CD1c-positive myeloid dendritic cell (primary cell): ENCODE measurements at regions not wholly inside any gene's neighbourhood (a gene's known extent, or its start where the extent isn't known, plus 50 kb on each side); places are given as distances from the start of the nearest gene placed in this dataset.
"Not testable (repeated sequence)": the region's sequence is repeated elsewhere in the genome, so short reads cannot be mapped to it uniquely, and the experiment has no call there.

Experiments used
- DNase-seq: peaks from one replicate; pipeline ENCODE4 v3.0.0-alpha.2; 2016; ENCODE audit errors: extremely low spot score

GRCh38 chr3:147333098-147333497, 73.2 kb downstream of the ZIC4 start:
- no peak for DNase-seq

- no peak for DNase-seq
Observed at GRCh38 chr3:147328711-147329110, 77.6 kb downstream of the ZIC4 start.

GRCh38 chr3:147324356-147324755, 82.0 kb downstream of the ZIC4 start:
- DNase-seq, result no peak

GRCh38 chr3:147318900-147319299, 87.4 kb downstream of the ZIC4 start:
- no peak for DNase-seq

- not testable (repeated sequence) for DNase-seq
Observed at GRCh38 chr3:147317080-147317479, 89.3 kb downstream of the ZIC4 start.

GRCh38 chr3:147313513-147313912, 92.8 kb downstream of the ZIC4 start:
- DNase-seq, result no peak

GRCh38 chr3:147312786-147313280, 93.5 kb downstream of the ZIC4 start:
- DNase-seq, result no peak

- no peak for DNase-seq
Observed at GRCh38 chr3:147311716-147312115, 94.6 kb downstream of the ZIC4 start.

- DNase-seq, result no peak
Observed at GRCh38 chr3:147305533-147306250, 100.7 kb downstream of the ZIC4 start.

GRCh38 chr3:147304756-147305155, 101.6 kb downstream of the ZIC4 start:
- DNase-seq, result no peak

GRCh38 chr3:147301781-147302180, 104.6 kb downstream of the ZIC4 start:
- DNase-seq, result no peak

GRCh38 chr3:147299656-147300055, 106.7 kb downstream of the ZIC4 start:
- DNase-seq, result no peak

- no peak for DNase-seq
Observed at GRCh38 chr3:147298511-147298982, 107.8 kb downstream of the ZIC4 start.

GRCh38 chr3:147297761-147298350, 108.5 kb downstream of the ZIC4 start:
- no peak for DNase-seq

- DNase-seq, result not testable (repeated sequence)
Observed at GRCh38 chr3:147287370-147287769, 119.0 kb downstream of the ZIC4 start.

- DNase-seq, result no peak
Observed at GRCh38 chr3:147269907-147270306, 136.4 kb downstream of the ZIC4 start.

- DNase-seq, result no peak
Observed at GRCh38 chr3:147267434-147267833, 138.9 kb downstream of the ZIC4 start.

- no peak for DNase-seq
Observed at GRCh38 chr3:147257944-147258343, 148.4 kb downstream of the ZIC4 start.

- DNase-seq, result no peak
Observed at GRCh38 chr3:147256739-147257138, 149.6 kb downstream of the ZIC4 start.

- no peak for DNase-seq
Observed at GRCh38 chr3:147246906-147247305, 159.4 kb downstream of the ZIC4 start.

GRCh38 chr3:147245638-147246037, 160.7 kb downstream of the ZIC4 start:
- not testable (repeated sequence) for DNase-seq

- DNase-seq, result not testable (repeated sequence)
Observed at GRCh38 chr3:147245022-147245421, 161.3 kb downstream of the ZIC4 start.

GRCh38 chr3:147244397-147244796, 161.9 kb downstream of the ZIC4 start:
- DNase-seq, result no peak
